SU-DHL-6 (cell line): ENCODE measurements at regions not wholly inside any gene's neighbourhood (a gene's known extent, or its start where the extent isn't known, plus 50 kb on each side); places are given as distances from the start of the nearest gene placed in this dataset.

Experiments used
- H2AFZ ChIP-seq: fragments of 200-600 bp; sonication (generic); 2 replicates; pipeline ENCODE4 v1.6.1; 2014; ENCODE audit warnings: low read depth, mild to moderate bottlenecking, moderate library complexity, mixed read lengths, antibody characterized with exemption, low read length; ENCODE audit not compliant: severe bottlenecking
- H3F3A ChIP-seq: fragments of 200-600 bp; shearing (Covaris generic); 2 replicates; pipeline ENCODE4 v1.6.0; 2016; ENCODE audit warnings: antibody characterized with exemption, mild to moderate bottlenecking; ENCODE audit not compliant: insufficient read depth
- H3K27ac ChIP-seq: fragments of 200-600 bp; sonication (generic); 2 replicates; pipeline ENCODE4 v1.5.1; 2016; ENCODE audit warnings: low read depth, mild to moderate bottlenecking, low read length, moderate library complexity, mixed read lengths
- H3K27me3 ChIP-seq: fragments of 200-600 bp; sonication (generic), shearing (Covaris generic); 2 replicates; pipeline ENCODE4 v1.6.0; 2014; ENCODE audit warnings: mild to moderate bottlenecking, low read length
- H3K36me3 ChIP-seq: fragments of 200-600 bp; sonication (generic); 2 replicates; pipeline ENCODE4 v1.6.1; 2014; ENCODE audit warnings: mild to moderate bottlenecking, low read length, mixed read lengths
- H3K4me2 ChIP-seq: fragments of 300-600, 200-600 bp; shearing (Covaris generic), sonication (generic); 2 replicates; pipeline ENCODE4 v1.6.0; 2014; ENCODE audit warnings: low read length, low read depth, mild to moderate bottlenecking; ENCODE audit not compliant: poor library complexity, severe bottlenecking
- H3K4me3 ChIP-seq: fragments of 200-600 bp; sonication (generic); 2 replicates; pipeline ENCODE4 v1.5.1; 2014; ENCODE audit warnings: antibody characterized with exemption, low read length, mild to moderate bottlenecking, mixed read lengths; ENCODE audit not compliant: insufficient read depth, poor library complexity, severe bottlenecking
- H3K79me2 ChIP-seq: fragments of 200-600 bp; sonication (generic); 2 replicates; pipeline ENCODE4 v1.6.1; 2014; ENCODE audit warnings: mild to moderate bottlenecking, low read length, moderate library complexity; ENCODE audit not compliant: insufficient read depth
- H3K9ac ChIP-seq: fragments of 200-600 bp; sonication (generic); 2 replicates; pipeline ENCODE4 v1.7.0; 2014; ENCODE audit warnings: mild to moderate bottlenecking, low read length
- H3K9me2 ChIP-seq: fragments of 200-600 bp; sonication (generic); replicated peaks from 2 replicates; pipeline ENCODE4 v1.6.1; 2014; ENCODE audit warnings: low read length; ENCODE audit not compliant: insufficient read depth
- H3K9me3 ChIP-seq: fragments of 200-600 bp; sonication (generic); 2 replicates; pipeline ENCODE4 v1.6.1; 2014; ENCODE audit warnings: low read length, mixed read lengths; ENCODE audit not compliant: insufficient read depth
- H4K20me1 ChIP-seq: fragments of 200-600 bp; sonication (generic); 2 replicates; pipeline ENCODE4 v1.6.1; 2014; ENCODE audit warnings: low read depth, mild to moderate bottlenecking, antibody characterized with exemption, low read length, moderate library complexity, mixed read lengths
- CTCF ChIP-seq: fragments of 200-600 bp; sonication (generic); IDR thresholded peaks from one replicate; pipeline ENCODE4 v1.5.1; 2017; ENCODE audit warnings: antibody characterized with exemption, mild to moderate bottlenecking, low read length, moderate library complexity; ENCODE audit not compliant: insufficient read depth, poor library complexity, severe bottlenecking
- EZH2phosphoT487 ChIP-seq: fragments of 200-600 bp; sonication (generic), shearing (Covaris generic); conservative IDR thresholded peaks from 2 replicates; pipeline ENCODE4 v1.6.1; 2018; ENCODE audit warnings: mild to moderate bottlenecking, antibody characterized with exemption, low read length, moderate library complexity, mixed read lengths

GRCh38 chr13:34756136-34756535 lies 185.9 kb upstream of the NBEA start:
- H3K36me3 ChIP-seq, result no peaks in the 10 kb centered on the region
- no peaks in the 10 kb centered on the region for H4K20me1 ChIP-seq
- H3K79me2 ChIP-seq, result no peaks in the 10 kb centered on the region
- H3F3A ChIP-seq, result no peaks in the 10 kb centered on the region
- no peak overlapping the region for H3K27ac ChIP-seq
- H3K9ac ChIP-seq, result no peak overlapping the region
- H3K27me3 ChIP-seq, result no peaks in the 10 kb centered on the region
- H3K9me3 ChIP-seq, result 0 out of 2 replicates have a peak, but pooled peaks cover 3% of the 10 kb centered on the region
- no peak overlapping the region for H2AFZ ChIP-seq
- H3K4me2 ChIP-seq, result no peak overlapping the region
- TF ChIP-seq CTCF (no peak), EZH2phosphoT487 (no peak)
- no peak overlapping the region for H3K4me3 ChIP-seq
- no peaks in the 10 kb centered on the region for H3K9me2 ChIP-seq

- Histone ChIP-seq H2AFZ (no peak overlapping the region), H3K36me3 (no peaks in the 10 kb centered on the region), H3K9me3 (0 out of 2 replicates have a peak, but pooled peaks cover 3% of the 10 kb centered on the region), H4K20me1 (no peaks in the 10 kb centered on the region), H3K27ac (no peak overlapping the region), H3K9ac (no peak overlapping the region), H3K27me3 (no peaks in the 10 kb centered on the region), H3F3A (no peaks in the 10 kb centered on the region), H3K4me2 (no peak overlapping the region), H3K4me3 (no peak overlapping the region), H3K79me2 (no peaks in the 10 kb centered on the region), H3K9me2 (no peaks in the 10 kb centered on the region)
- TF ChIP-seq CTCF (no peak), EZH2phosphoT487 (no peak)
Measured at GRCh38 chr13:34756572-34756971, 185.5 kb upstream of the NBEA start.

GRCh38 chr13:34757441-34757840 lies 184.6 kb upstream of the NBEA start:
- Histone ChIP-seq H3F3A (no peaks in the 10 kb centered on the region), H3K9ac (no peak overlapping the region), H4K20me1 (no peaks in the 10 kb centered on the region), H3K27ac (no peak overlapping the region), H3K36me3 (no peaks in the 10 kb centered on the region), H3K9me2 (no peaks in the 10 kb centered on the region), H3K4me2 (no peak overlapping the region), H3K79me2 (no peaks in the 10 kb centered on the region), H3K27me3 (no peaks in the 10 kb centered on the region), H3K4me3 (no peak overlapping the region), H3K9me3 (0 out of 2 replicates have a peak, but pooled peaks cover 3% of the 10 kb centered on the region), H2AFZ (no peak overlapping the region)
- TF ChIP-seq EZH2phosphoT487, result no peak
- TF ChIP-seq CTCF, result no peak
